Liver (tissue), 8 donors: ENCODE measurements at regions not wholly inside any gene's neighbourhood (a gene's known extent, or its start where the extent isn't known, plus 50 kb on each side); places are given as distances from the start of the nearest gene placed in this dataset.

Source experiments
- DNase-seq: peaks from one replicate; pipeline ENCODE4 v3.0.0-alpha.2; 2017; ENCODE audit warnings: low spot score
- H3K27ac ChIP-seq, 2 donors: one replicate each; pipeline ENCODE4 v1.7.0; 2013; ENCODE audit warnings: inconsistent platforms in 2 of 2, low read length in 2 of 2, control low read depth in 1 of 2, low read depth in 1 of 2, mild to moderate bottlenecking in 1 of 2
- H3K27me3 ChIP-seq, 4 donors: one replicate each; pipeline versions ENCODE4 v1.6.1 to v1.7.0; 2013; ENCODE audit warnings: low read length in 3 of 4, inconsistent platforms in 1 of 4, mild to moderate bottlenecking in 1 of 4, moderate library complexity in 1 of 4; ENCODE audit not compliant: control insufficient read depth in 4 of 4, insufficient read depth in 4 of 4
- H3K36me3 ChIP-seq, 4 donors: one replicate each; pipeline versions ENCODE4 v1.6.1 to v1.7.0; 2013; ENCODE audit warnings: low read length in 3 of 4, mild to moderate bottlenecking in 3 of 4, low read depth in 1 of 4, moderate library complexity in 1 of 4; ENCODE audit not compliant: control insufficient read depth in 4 of 4, insufficient read depth in 3 of 4
- H3K4me1 ChIP-seq, 4 donors: one replicate each; pipeline versions ENCODE4 v1.6.1 to v1.7.0; 2013; ENCODE audit warnings: low read length in 3 of 4, mild to moderate bottlenecking in 3 of 4, moderate library complexity in 1 of 4; ENCODE audit not compliant: control insufficient read depth in 4 of 4, insufficient read depth in 4 of 4
- H3K4me3 ChIP-seq, 3 donors: one replicate each; pipeline versions ENCODE4 v1.6.1 to v1.7.0; 2013; ENCODE audit warnings: low read length in 3 of 3, control low read depth in 1 of 3, low read depth in 1 of 3, mild to moderate bottlenecking in 1 of 3
- H3K9ac ChIP-seq, 2 donors: one replicate each; pipeline ENCODE4 v1.7.0; 2013; ENCODE audit warnings: low read length in 2 of 2, mild to moderate bottlenecking in 2 of 2, moderate library complexity in 2 of 2, control low read depth in 1 of 2, low read depth in 1 of 2
- H3K9me3 ChIP-seq, 4 donors: one replicate each; pipeline versions ENCODE4 v1.6.1 to v1.7.0; 2013; ENCODE audit warnings: low read length in 3 of 4; ENCODE audit not compliant: control insufficient read depth in 4 of 4
- CTCF ChIP-seq: fragments of 150-350 bp; IDR thresholded peaks from 2 replicates; pipeline ENCODE4 v1.5.1; 2017; ENCODE audit warnings: improper control_type of control experiment, low read depth, low read length; ENCODE audit not compliant: missing input control
- FOXA1 ChIP-seq: IDR thresholded peaks from 2 replicates; pipeline ENCODE4 v1.6.1; 2016; ENCODE audit warnings: antibody characterized with exemption
- FOXA2 ChIP-seq: IDR thresholded peaks from 2 replicates; pipeline ENCODE4 v1.6.1; 2016; ENCODE audit warnings: antibody characterized with exemption
- GABPA ChIP-seq, 2 donors: IDR thresholded peaks in 1 of 2; conservative IDR thresholded peaks in 1 of 2; 2 replicates each; pipeline ENCODE4 v1.6.1; 2016; ENCODE audit warnings: antibody characterized with exemption in 2 of 2, mild to moderate bottlenecking in 1 of 2, moderate library complexity in 1 of 2
- HNF4A ChIP-seq, 2 donors: conservative IDR thresholded peaks; 2 replicates each; pipeline ENCODE4 v1.6.1; 2016; ENCODE audit warnings: antibody characterized with exemption in 2 of 2, mild to moderate bottlenecking in 2 of 2
- HNF4G ChIP-seq: IDR thresholded peaks from 2 replicates; pipeline ENCODE4 v1.6.1; 2016; ENCODE audit warnings: antibody characterized with exemption
- JUND ChIP-seq, 2 donors: IDR thresholded peaks; 2 replicates each; pipeline ENCODE4 v1.6.1; 2016; ENCODE audit warnings: antibody characterized with exemption in 2 of 2
- RAD21 ChIP-seq, 2 donors: IDR thresholded peaks; 2 replicates each; pipeline ENCODE4 v1.6.1; 2016; ENCODE audit warnings: antibody characterized with exemption in 2 of 2, mild to moderate bottlenecking in 2 of 2
- SP1 ChIP-seq: IDR thresholded peaks from 2 replicates; pipeline ENCODE4 v1.6.1; 2018; ENCODE audit warnings: antibody characterized with exemption, mild to moderate bottlenecking
- TAF1 ChIP-seq: conservative IDR thresholded peaks from 2 replicates; pipeline ENCODE4 v1.6.1; 2016; ENCODE audit warnings: antibody characterized with exemption, mild to moderate bottlenecking
- YY1 ChIP-seq: IDR thresholded peaks from 2 replicates; pipeline ENCODE4 v1.6.1; 2016; ENCODE audit warnings: antibody characterized with exemption, mild to moderate bottlenecking
- ZBTB33 ChIP-seq: IDR thresholded peaks from 2 replicates; pipeline ENCODE4 v1.6.1; 2016; ENCODE audit warnings: antibody characterized with exemption
- WGBS: extraction: QIAGEN DNeasy Blood & Tissue Kit; methylation state at CpG from one replicate; pipeline ENCODE4 v1.1.7; 2013; 5-methylcytosine and 5-hydroxymethylcytosine counted together
- TF ChIP-seq, protein P1 (sequence below): IDR thresholded peaks from 2 replicates; pipeline ENCODE4 v1.6.1; 2016; ENCODE audit warnings: antibody characterized with exemption, mild to moderate bottlenecking
- donor health status: healthy.
- donor health status: healthy.
- donor health status: healthy.
- donor health status: healthy.
- donor health status: healthy.

GRCh38 chr2:53477517-53477916 lies 290.1 kb upstream of the CHAC2 start:
- no peaks in the 10 kb centered on the region for H3K4me1 ChIP-seq
- no peaks in the 10 kb centered on the region for H3K27me3 ChIP-seq
- no peak overlapping the region for H3K9ac ChIP-seq
- H3K4me3 ChIP-seq = no peak overlapping the region
- no peak for TF ChIP-seq GABPA (IDR thresholded peaks at IDR 0.05 in 1 of 2, conservative IDR thresholded peaks at IDR 0.05 in 1 of 2)
- no peak for TF ChIP-seq JUND (IDR thresholded peaks at IDR 0.05)
- TF ChIP-seq TAF1 = no peak
- TF ChIP-seq HNF4A (conservative IDR thresholded peaks at IDR 0.05) = no peak
- TF ChIP-seq SP1 = no peak
- TF ChIP-seq CTCF = no peak
- no peak for TF ChIP-seq YY1
- no peak for TF ChIP-seq FOXA1
- no peak for TF ChIP-seq RAD21 (IDR thresholded peaks at IDR 0.05)
- TF ChIP-seq HNF4G = no peak
- no peaks in the 10 kb centered on the region for H3K36me3 ChIP-seq
- no peaks in the 10 kb centered on the region for H3K9me3 ChIP-seq
- H3K27ac ChIP-seq = no peak overlapping the region
- 26% methylated on average over 1 of the region's 1 CpG for WGBS
- no peak for DNase-seq

- Histone ChIP-seq H3K4me3 (no peak overlapping the region), H3K9ac (no peak overlapping the region), H3K27me3 (no peaks in the 10 kb centered on the region), H3K36me3 (no peaks in the 10 kb centered on the region), H3K9me3 (no peaks in the 10 kb centered on the region), H3K4me1 (no peaks in the 10 kb centered on the region), H3K27ac (no peak overlapping the region)
- DNase-seq = no peak
- WGBS = 93% methylated on average over 6 of the region's 6 CpGs
- TF ChIP-seq, protein P1, sequence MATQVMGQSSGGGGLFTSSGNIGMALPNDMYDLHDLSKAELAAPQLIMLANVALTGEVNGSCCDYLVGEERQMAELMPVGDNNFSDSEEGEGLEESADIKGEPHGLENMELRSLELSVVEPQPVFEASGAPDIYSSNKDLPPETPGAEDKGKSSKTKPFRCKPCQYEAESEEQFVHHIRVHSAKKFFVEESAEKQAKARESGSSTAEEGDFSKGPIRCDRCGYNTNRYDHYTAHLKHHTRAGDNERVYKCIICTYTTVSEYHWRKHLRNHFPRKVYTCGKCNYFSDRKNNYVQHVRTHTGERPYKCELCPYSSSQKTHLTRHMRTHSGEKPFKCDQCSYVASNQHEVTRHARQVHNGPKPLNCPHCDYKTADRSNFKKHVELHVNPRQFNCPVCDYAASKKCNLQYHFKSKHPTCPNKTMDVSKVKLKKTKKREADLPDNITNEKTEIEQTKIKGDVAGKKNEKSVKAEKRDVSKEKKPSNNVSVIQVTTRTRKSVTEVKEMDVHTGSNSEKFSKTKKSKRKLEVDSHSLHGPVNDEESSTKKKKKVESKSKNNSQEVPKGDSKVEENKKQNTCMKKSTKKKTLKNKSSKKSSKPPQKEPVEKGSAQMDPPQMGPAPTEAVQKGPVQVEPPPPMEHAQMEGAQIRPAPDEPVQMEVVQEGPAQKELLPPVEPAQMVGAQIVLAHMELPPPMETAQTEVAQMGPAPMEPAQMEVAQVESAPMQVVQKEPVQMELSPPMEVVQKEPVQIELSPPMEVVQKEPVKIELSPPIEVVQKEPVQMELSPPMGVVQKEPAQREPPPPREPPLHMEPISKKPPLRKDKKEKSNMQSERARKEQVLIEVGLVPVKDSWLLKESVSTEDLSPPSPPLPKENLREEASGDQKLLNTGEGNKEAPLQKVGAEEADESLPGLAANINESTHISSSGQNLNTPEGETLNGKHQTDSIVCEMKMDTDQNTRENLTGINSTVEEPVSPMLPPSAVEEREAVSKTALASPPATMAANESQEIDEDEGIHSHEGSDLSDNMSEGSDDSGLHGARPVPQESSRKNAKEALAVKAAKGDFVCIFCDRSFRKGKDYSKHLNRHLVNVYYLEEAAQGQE = no peak
- TF ChIP-seq YY1 (no peak), TAF1 (no peak), FOXA2 (no peak), JUND (IDR thresholded peaks at IDR 0.05) (no peak), ZBTB33 (no peak), FOXA1 (no peak)
These were observed 290.8 kb upstream of the CHAC2 start for GRCh38 chr2:53476834-53477233.
